HCT116 (cell line): ENCODE measurements at regions not wholly inside any gene's neighbourhood (a gene's known extent, or its start where the extent isn't known, plus 50 kb on each side); places are given as distances from the start of the nearest gene placed in this dataset.
"Not testable (repeated sequence)": the region's sequence is repeated elsewhere in the genome, so short reads cannot be mapped to it uniquely, and the experiment has no call there.

Source experiments
- ATAC-seq: fragments of 200-7000 bp; cut with Tn5 transposase; 2 replicates; pipeline ENCODE4 v1.9.1; 2020; ENCODE audit warnings: mild to moderate bottlenecking, moderate library complexity
- BruUV-seq: library from RNA; stranded (reverse); fragments of 400-500 nt; replicated peaks from 2 replicates; lab custom pipeline; 2021; lab: Mats Ljungman, UMichigan
- CTCF ChIA-PET: fragments of 300-600 bp; sonication (Branson Sonifier 250); formaldehyde crosslinking; loops from one replicate; lab custom pipeline; 2021; ENCODE audit warnings: antibody characterized with exemption; lab: Charles Lee
- POLR2A ChIA-PET: fragments of 300-600, 350-600 bp; sonication (Branson Sonifier 250); formaldehyde crosslinking; loops from one replicate; lab custom pipeline; 2021; ENCODE audit warnings: antibody characterized with exemption; lab: Charles Lee
- RAD21 ChIA-PET, 2 experiments: fragments of 300-600 bp; sonication (Branson Sonifier 250); formaldehyde crosslinking; loops; one replicate each; lab custom pipeline; 2023; ENCODE audit warnings: low total read pairs in 2 of 2; ENCODE audit not compliant: uncharacterized antibody in 2 of 2, unreplicated experiment in 2 of 2, low non-redundant PET in 1 of 2; lab: Charles Lee
- DNase-seq: peaks from one replicate; pipeline ENCODE4 v3.0.0-alpha.2; 2010; ENCODE audit warnings: low read depth, low spot score
- H2AFZ ChIP-seq: fragments of 200-600 bp; shearing (Covaris generic), sonication (generic); 2 replicates; pipeline ENCODE4 v1.6.1; 2017; ENCODE audit warnings: low read depth, mixed run types, mixed read lengths, antibody characterized with exemption, low read length; ENCODE audit not compliant: poor library complexity, severe bottlenecking
- H3K27ac ChIP-seq: 2 replicates; pipeline ENCODE4 v1.5.1; 2012; ENCODE audit warnings: low read depth, low read length
- H3K27me3 ChIP-seq: fragments of 200-600 bp; sonication (generic); 2 replicates; pipeline ENCODE4 v1.6.1; 2016; ENCODE audit warnings: mixed run types, low read length, mixed read lengths; ENCODE audit not compliant: insufficient read depth
- H3K36me3 ChIP-seq, 2 experiments: fragments of 200-500 bp in 1 of 2; fragments of 200-600 bp in 1 of 2; sonication (Bioruptor generic) in 1 of 2; sonication (generic) in 1 of 2; 2 replicates each; pipeline versions ENCODE4 v1.5.1 to v1.6.1; 2014 to 2016; ENCODE audit warnings: low read length in 2 of 2, inconsistent platforms in 1 of 2, mixed read lengths in 1 of 2, mixed run types in 1 of 2; ENCODE audit not compliant: insufficient read depth in 2 of 2, control insufficient read depth in 1 of 2
- H3K4me1 ChIP-seq, 2 experiments: fragments of 200-600 bp in 1 of 2; sonication (generic) in 1 of 2; 2 replicates each; pipeline versions ENCODE4 v1.5.1 to v1.6.1; 2012 to 2017; ENCODE audit warnings: low read length in 2 of 2, inconsistent platforms in 1 of 2, mild to moderate bottlenecking in 1 of 2, mixed read lengths in 1 of 2, mixed run types in 1 of 2, moderate library complexity in 1 of 2; ENCODE audit not compliant: insufficient read depth in 2 of 2, control insufficient read depth in 1 of 2
- H3K4me2 ChIP-seq: fragments of 200-600 bp; sonication (generic); 2 replicates; pipeline ENCODE4 v1.6.1; 2017; ENCODE audit warnings: mixed run types, low read length, mixed read lengths
- H3K4me3 ChIP-seq, 2 experiments: fragments of 200-600 bp in 1 of 2; sonication (generic) in 1 of 2; replicated peaks in 1 of 2; 2 replicates each; pipeline ENCODE4 v1.5.1; 2011 to 2016; ENCODE audit warnings: low read length in 2 of 2, control low read depth in 1 of 2, low read depth in 1 of 2, mild to moderate bottlenecking in 1 of 2, mixed read lengths in 1 of 2, mixed run types in 1 of 2
- H3K79me2 ChIP-seq: fragments of 200-600 bp; sonication (generic); 2 replicates; pipeline ENCODE4 v1.6.1; 2017; ENCODE audit warnings: mild to moderate bottlenecking, mixed run types, low read length, moderate library complexity, mixed read lengths; ENCODE audit not compliant: insufficient read depth
- H3K9ac ChIP-seq: fragments of 200-600 bp; sonication (generic); 2 replicates; pipeline ENCODE4 v1.6.1; 2016; ENCODE audit warnings: low read length, mixed read lengths
- H3K9me2 ChIP-seq: fragments of 200-600 bp; sonication (generic), shearing (Covaris generic); 2 replicates; pipeline ENCODE4 v1.6.1; 2017; ENCODE audit warnings: mixed run types, mild to moderate bottlenecking, moderate library complexity; ENCODE audit not compliant: insufficient read depth
- H3K9me3 ChIP-seq, 2 experiments: fragments of 200-500 bp in 1 of 2; fragments of 200-600 bp in 1 of 2; sonication (Bioruptor generic) in 1 of 2; sonication (generic) in 1 of 2; 2 replicates each; pipeline ENCODE4 v1.6.1; 2014 to 2017; ENCODE audit warnings: low read length in 2 of 2, mixed read lengths in 2 of 2, inconsistent platforms in 1 of 2, low read depth in 1 of 2, mild to moderate bottlenecking in 1 of 2, mixed run types in 1 of 2, moderate library complexity in 1 of 2; ENCODE audit not compliant: control insufficient read depth in 1 of 2, insufficient read depth in 1 of 2
- H4K20me1 ChIP-seq: fragments of 200-600 bp; sonication (generic), shearing (Covaris generic); 2 replicates; pipeline ENCODE4 v1.6.1; 2017; ENCODE audit warnings: mixed run types, mild to moderate bottlenecking, moderate library complexity; ENCODE audit not compliant: insufficient read depth
- CBX3 ChIP-seq: IDR thresholded peaks from 2 replicates; pipeline ENCODE4 v1.6.1; 2012; ENCODE audit warnings: low read depth
- EGR1 ChIP-seq: IDR thresholded peaks from 2 replicates; pipeline ENCODE4 v1.6.1; 2012; ENCODE audit warnings: low read depth
- ELF1 ChIP-seq: IDR thresholded peaks from 2 replicates; pipeline ENCODE4 v1.6.1; 2012; ENCODE audit warnings: low read depth, borderline replicate concordance
- EZH2phosphoT487 ChIP-seq: fragments of 200-600 bp; IDR thresholded peaks from 2 replicates; pipeline ENCODE4 v1.6.1; 2018; ENCODE audit warnings: antibody characterized with exemption, borderline replicate concordance
- FOSL1 ChIP-seq: IDR thresholded peaks from 2 replicates; pipeline ENCODE4 v1.6.1; 2012; ENCODE audit warnings: low read depth
- JUND ChIP-seq: IDR thresholded peaks from 2 replicates; pipeline ENCODE4 v1.6.1; 2012
- SIN3A ChIP-seq: IDR thresholded peaks from 2 replicates; pipeline ENCODE4 v1.6.1; 2012; ENCODE audit warnings: low read depth
- intact Hi-C: fragments of 100-400 bp; cut with micrococcal nuclease; formaldehyde crosslinking; loops from 2 replicates; pipeline ENCODE4 v1.10.0; 2022
- TF ChIP-seq, protein P1 (sequence below): IDR thresholded peaks from 2 replicates; pipeline ENCODE4 v1.6.1; 2012
- TF ChIP-seq, protein P2 (sequence below): IDR thresholded peaks from 2 replicates; pipeline ENCODE4 v1.6.1; 2012; ENCODE audit warnings: low read depth

DNA sequence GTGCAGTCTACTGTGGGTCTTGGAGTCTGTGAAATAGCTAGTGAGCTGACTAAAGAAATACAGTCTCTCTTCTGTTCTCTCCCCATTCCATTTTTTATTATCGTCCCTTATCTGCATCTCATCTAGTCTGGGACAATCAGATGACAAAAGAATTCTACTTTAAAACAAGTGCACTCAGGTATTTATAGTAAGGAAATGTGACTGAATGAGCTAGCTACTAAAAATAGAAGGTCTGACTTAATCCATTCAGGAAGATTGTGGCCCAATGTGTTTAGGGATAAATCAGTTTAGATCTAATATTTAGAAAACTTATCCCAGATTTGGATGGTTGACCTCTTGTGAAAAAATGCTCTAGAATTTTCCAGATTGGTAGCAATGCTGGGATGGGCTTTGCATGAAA is 126.8 kb upstream of the NRXN3 start:
- no TSS peak for BruUV-seq
- CTCF ChIA-PET, result no interaction called here

DNA sequence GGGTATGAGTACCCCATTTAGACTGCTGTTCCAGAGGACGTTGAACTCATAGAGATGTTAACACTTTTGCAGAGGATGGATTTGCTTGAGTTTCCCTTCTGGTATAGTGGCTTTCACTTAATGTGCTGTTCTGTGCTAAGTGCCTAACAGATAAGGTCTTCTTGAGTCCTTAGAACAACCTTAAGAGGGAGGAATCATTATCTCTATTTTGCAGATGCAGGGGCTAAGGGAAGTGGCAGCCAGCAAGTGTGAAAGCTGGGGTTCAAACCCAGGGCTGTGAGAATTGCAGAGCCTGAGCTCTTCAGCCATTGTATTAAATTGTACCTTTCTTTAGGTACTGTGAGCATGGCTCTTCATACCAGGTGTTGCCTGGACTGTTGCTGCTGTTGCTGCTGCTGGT is 122.1 kb upstream of the NRXN3 start:
- intact Hi-C loops, result no loop called here
- no peak for TF ChIP-seq JUND
- no peak for TF ChIP-seq CBX3
- no peak for TF ChIP-seq ELF1
- no peak for TF ChIP-seq SIN3A
- TF ChIP-seq, protein P1, sequence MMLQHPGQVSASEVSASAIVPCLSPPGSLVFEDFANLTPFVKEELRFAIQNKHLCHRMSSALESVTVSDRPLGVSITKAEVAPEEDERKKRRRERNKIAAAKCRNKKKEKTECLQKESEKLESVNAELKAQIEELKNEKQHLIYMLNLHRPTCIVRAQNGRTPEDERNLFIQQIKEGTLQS, result no peak
- no peak for TF ChIP-seq EZH2phosphoT487
- no peak for TF ChIP-seq FOSL1
- TF ChIP-seq, protein P2, sequence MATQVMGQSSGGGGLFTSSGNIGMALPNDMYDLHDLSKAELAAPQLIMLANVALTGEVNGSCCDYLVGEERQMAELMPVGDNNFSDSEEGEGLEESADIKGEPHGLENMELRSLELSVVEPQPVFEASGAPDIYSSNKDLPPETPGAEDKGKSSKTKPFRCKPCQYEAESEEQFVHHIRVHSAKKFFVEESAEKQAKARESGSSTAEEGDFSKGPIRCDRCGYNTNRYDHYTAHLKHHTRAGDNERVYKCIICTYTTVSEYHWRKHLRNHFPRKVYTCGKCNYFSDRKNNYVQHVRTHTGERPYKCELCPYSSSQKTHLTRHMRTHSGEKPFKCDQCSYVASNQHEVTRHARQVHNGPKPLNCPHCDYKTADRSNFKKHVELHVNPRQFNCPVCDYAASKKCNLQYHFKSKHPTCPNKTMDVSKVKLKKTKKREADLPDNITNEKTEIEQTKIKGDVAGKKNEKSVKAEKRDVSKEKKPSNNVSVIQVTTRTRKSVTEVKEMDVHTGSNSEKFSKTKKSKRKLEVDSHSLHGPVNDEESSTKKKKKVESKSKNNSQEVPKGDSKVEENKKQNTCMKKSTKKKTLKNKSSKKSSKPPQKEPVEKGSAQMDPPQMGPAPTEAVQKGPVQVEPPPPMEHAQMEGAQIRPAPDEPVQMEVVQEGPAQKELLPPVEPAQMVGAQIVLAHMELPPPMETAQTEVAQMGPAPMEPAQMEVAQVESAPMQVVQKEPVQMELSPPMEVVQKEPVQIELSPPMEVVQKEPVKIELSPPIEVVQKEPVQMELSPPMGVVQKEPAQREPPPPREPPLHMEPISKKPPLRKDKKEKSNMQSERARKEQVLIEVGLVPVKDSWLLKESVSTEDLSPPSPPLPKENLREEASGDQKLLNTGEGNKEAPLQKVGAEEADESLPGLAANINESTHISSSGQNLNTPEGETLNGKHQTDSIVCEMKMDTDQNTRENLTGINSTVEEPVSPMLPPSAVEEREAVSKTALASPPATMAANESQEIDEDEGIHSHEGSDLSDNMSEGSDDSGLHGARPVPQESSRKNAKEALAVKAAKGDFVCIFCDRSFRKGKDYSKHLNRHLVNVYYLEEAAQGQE, result no peak
- Histone ChIP-seq H2AFZ (no peak overlapping the region), H3K36me3 (no peaks in the 10 kb centered on the region), H3K27ac (no peak overlapping the region), H4K20me1 (no peaks in the 10 kb centered on the region), H3K9me2 (no peaks in the 10 kb centered on the region), H3K4me2 (no peak overlapping the region), H3K27me3 (peaks cover 28% of the 10 kb centered on the region), H3K9me3 (no peaks in the 10 kb centered on the region), H3K4me3 (no peak overlapping the region), H3K4me1 (no peaks in the 10 kb centered on the region), H3K79me2 (no peaks in the 10 kb centered on the region), H3K9ac (no peak overlapping the region)
- ChIA-PET CTCF (no interaction called here), RAD21 (no interaction called here), POLR2A (no interaction called here)
- no peak for ATAC-seq
- no TSS peak for BruUV-seq
- DNase-seq, result no peak

More for the DNA sequence above, 126.8 kb upstream of the NRXN3 start:
- ATAC-seq, result no peak
- H3K4me2 ChIP-seq, result no peak overlapping the region
- H4K20me1 ChIP-seq, result no peaks in the 10 kb centered on the region
- H3K27ac ChIP-seq, result no peak overlapping the region
- no peak for TF ChIP-seq EGR1
- DNase-seq, result no peak
- H2AFZ ChIP-seq, result no peak overlapping the region
- intact Hi-C loops, result no loop called here
- no peaks in the 10 kb centered on the region for H3K79me2 ChIP-seq
- H3K9ac ChIP-seq, result no peak overlapping the region
- POLR2A ChIA-PET, result no interaction called here
- H3K36me3 ChIP-seq, result no peaks in the 10 kb centered on the region
- H3K4me1 ChIP-seq, result no peaks in the 10 kb centered on the region
- H3K9me2 ChIP-seq, result no peaks in the 10 kb centered on the region
- peaks cover 42% of the 10 kb centered on the region for H3K27me3 ChIP-seq
- no peaks in the 10 kb centered on the region for H3K9me3 ChIP-seq
- RAD21 ChIA-PET, result no interaction called here
- H3K4me3 ChIP-seq, result no peak overlapping the region

DNA sequence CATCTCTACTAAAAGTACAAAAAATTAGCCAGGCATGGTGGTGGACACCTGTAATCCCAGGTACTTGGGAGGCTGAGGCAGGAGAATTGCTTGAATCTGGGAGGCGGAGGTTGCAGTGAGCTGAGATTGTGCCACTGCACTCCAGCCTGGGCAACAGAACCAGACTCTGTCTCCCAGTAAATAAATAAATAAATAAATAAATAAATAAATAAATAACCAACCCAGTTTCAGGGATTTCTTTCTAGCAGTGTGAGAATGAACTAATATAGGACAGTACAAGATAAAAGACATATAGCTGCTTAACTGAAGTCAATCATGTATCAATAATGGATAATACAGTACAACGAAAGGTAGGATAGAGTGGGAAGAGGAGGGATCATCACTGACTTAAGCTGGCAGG is 113.3 kb upstream of the NRXN3 start:
- not testable (repeated sequence) for BruUV-seq

More for the DNA sequence above, 113.3 kb upstream of the NRXN3 start:
- H3K9me2 ChIP-seq, H3K9me3 ChIP-seq, H2AFZ ChIP-seq, DNase-seq, H3K4me1 ChIP-seq, H4K20me1 ChIP-seq, RAD21 ChIA-PET, H3K27ac ChIP-seq, H3K79me2 ChIP-seq, CTCF ChIA-PET, H3K4me3 ChIP-seq, H3K4me2 ChIP-seq, H3K36me3 ChIP-seq, ATAC-seq, POLR2A ChIA-PET, intact Hi-C loops, H3K9ac ChIP-seq: not testable (repeated sequence)
- peaks cover 26% of the 10 kb centered on the region; the same call in 1 of the 2 replicates for H3K27me3 ChIP-seq
